ENCODE measurements at regions not wholly inside any gene's neighbourhood (a gene's known extent, or its start where the extent isn't known, plus 50 kb on each side); places are given as distances from the start of the nearest gene placed in this dataset.
A peak's percentile ranks its signal among the peaks of the same experiment; 100 is the strongest.

- no peak for DNase-seq
Observed at GRCh38 chr4:63460075-63460474, 949.2 kb downstream of the TECRL start.

- no peak for DNase-seq
Observed at GRCh38 chr4:63459329-63459728, 949.9 kb downstream of the TECRL start.

GRCh38 chr4:63458010-63458409, 951.2 kb downstream of the TECRL start:
- DNase-seq: no peak

GRCh38 chr4:63440236-63440635, 969.0 kb downstream of the TECRL start:
- DNase-seq: no peak

GRCh38 chr4:63430105-63430504, 979.1 kb downstream of the TECRL start:
- no peak for DNase-seq

- no peak for DNase-seq
Observed at GRCh38 chr4:63396269-63396668, 1013.0 kb downstream of the TECRL start.

GRCh38 chr4:63393544-63393943, 1015.7 kb downstream of the TECRL start:
- no peak for DNase-seq

GRCh38 chr4:63379750-63380522, 1029.3 kb downstream of the TECRL start:
- DNase-seq: no peak

- DNase-seq: no peak
Observed at GRCh38 chr4:63371001-63371400, 1038.2 kb downstream of the TECRL start.

GRCh38 chr4:63361628-63362027, 1047.6 kb downstream of the TECRL start:
- no peak for DNase-seq

- DNase-seq: no peak
Observed at GRCh38 chr4:63361066-63361465, 1048.2 kb downstream of the TECRL start.

- DNase-seq: no peak
Observed at GRCh38 chr4:63349674-63350025, 1059.6 kb downstream of the TECRL start.

GRCh38 chr4:63348735-63349673, 1060.2 kb downstream of the TECRL start:
- peak in 1 of 5 donors; percentile 13 for DNase-seq

GRCh38 chr4:63325140-63325539, 1084.1 kb downstream of the TECRL start:
- DNase-seq: no peak

- DNase-seq: no peak
Observed at GRCh38 chr4:63316633-63317032, 1092.6 kb downstream of the TECRL start.

GRCh38 chr4:63315651-63316050, 1093.6 kb downstream of the TECRL start:
- DNase-seq: no peak

GRCh38 chr4:63308697-63309096, 1100.6 kb downstream of the TECRL start:
- DNase-seq: no peak

GRCh38 chr4:63302792-63303191, 1106.5 kb downstream of the TECRL start:
- no peak for DNase-seq

GRCh38 chr4:63302078-63302477, 1107.2 kb downstream of the TECRL start:
- DNase-seq: no peak

- DNase-seq: no peak
Observed at GRCh38 chr4:63296773-63297172, 1112.5 kb downstream of the TECRL start.

- no peak for DNase-seq
Observed at GRCh38 chr4:63275491-63275890, 1133.8 kb downstream of the TECRL start.

GRCh38 chr4:63269156-63269555, 1140.1 kb downstream of the TECRL start:
- DNase-seq: no peak

- no peak for DNase-seq
Observed at GRCh38 chr4:63233671-63234070, 1175.6 kb downstream of the TECRL start.

- no peak for DNase-seq
Observed at GRCh38 chr4:63232058-63232457, 1177.2 kb downstream of the TECRL start.
